Muscle of back (tissue), 3 donors: ENCODE measurements at regions not wholly inside any gene's neighbourhood (a gene's known extent, or its start where the extent isn't known, plus 50 kb on each side); places are given as distances from the start of the nearest gene placed in this dataset.
"Not testable (repeated sequence)": the region's sequence is repeated elsewhere in the genome, so short reads cannot be mapped to it uniquely, and the experiment has no call there.

ENCODE experiments used
- DNase-seq, 3 donors: peaks; one replicate each; pipeline versions ENCODE4 v3.0.0 to v3.0.0-alpha.2; 2013

GRCh38 chr3:159366476-159366875, 564.6 kb downstream of the MFSD1 start:
- DNase-seq: no peak

- no peak for DNase-seq
Observed at GRCh38 chr3:159371961-159372360, 570.1 kb downstream of the MFSD1 start.

DNA sequence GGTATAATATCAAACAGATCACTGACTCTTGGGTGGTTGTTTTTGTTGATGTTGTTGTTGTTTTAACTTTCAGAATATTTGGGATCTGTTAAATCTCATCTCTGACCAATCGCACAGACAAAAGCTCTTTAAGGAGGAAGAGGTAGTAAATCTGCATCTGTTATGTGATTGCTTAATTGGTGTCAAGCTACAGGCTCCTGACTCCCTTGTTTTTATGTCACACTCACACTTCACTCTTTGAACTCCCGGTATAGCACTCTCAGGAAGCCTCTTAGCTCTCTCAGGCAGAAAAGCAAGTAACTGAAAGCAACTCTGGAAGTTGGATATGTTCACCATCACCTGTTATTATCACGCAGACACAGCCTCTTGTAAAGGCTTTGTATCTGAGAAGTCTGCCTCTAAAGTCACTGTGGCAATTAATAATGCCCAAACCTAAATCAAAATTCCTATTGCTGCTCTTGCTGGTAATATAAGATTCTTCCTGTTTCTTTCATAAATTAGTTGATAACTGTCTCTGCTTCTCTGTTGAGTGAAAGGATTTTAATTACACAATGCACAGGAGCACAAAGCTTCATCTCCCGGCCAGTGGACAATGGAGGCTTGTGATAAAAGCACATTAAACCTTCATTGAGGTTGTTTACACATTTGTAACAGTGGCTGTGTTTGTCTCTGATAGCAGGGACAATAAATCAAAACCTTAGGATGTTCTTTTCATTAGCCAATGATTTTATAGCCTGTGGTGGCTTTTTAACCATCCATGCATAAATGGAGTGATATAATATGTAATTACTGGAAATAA, 576.7 kb downstream of the MFSD1 start:
- no peak for DNase-seq

GRCh38 chr3:159380891-159381290, 579.0 kb downstream of the MFSD1 start:
- DNase-seq: no peak

DNA sequence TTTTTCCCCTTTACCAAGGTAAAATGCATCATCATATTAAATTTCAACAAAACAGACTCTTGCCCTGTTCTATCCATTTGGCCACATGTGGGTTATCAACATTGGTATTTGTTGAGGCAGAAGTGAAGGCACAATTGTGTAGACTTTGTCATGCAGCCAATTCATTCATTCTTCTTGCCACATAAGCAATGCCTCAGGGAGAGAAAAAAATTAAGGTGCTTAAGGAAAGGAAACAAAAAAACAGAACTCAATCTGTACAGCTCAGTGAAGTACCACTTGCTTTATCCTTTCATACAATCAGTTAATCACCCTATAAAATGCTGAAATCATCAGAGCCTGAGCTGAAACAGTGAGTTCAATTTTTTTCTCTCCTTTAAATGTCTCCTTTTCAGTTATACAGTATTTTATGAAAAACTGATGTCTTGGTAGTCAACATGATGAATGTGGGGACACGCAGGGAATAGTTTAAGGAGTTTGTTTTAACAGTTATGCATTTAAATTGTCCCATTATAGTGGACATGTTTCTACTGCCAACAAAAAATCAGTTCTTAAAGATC, 588.9 kb downstream of the MFSD1 start:
- DNase-seq: no peak

- not testable (repeated sequence) for DNase-seq
Observed at GRCh38 chr3:159397683-159398082, 591.0 kb upstream of the IL12A start.

DNA sequence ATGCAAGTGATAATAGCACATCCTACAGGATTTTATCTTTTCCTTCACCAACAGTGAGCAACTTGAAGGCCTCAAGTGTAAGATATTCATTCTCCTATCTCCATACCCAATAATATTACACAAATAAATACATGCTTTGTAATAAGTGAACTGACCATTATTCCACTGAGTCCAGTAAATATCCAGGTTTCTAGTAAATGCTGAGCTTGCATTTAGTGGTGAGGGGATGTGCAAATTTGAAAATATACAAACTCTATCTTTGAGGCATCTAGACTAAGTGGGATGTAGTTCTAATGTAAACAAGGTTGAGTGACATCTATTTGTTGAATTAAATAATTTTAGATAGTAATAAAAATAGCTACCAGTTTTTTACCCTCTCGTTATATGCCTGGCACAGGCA, 587.6 kb upstream of the IL12A start:
- no peak for DNase-seq

- not testable (repeated sequence) for DNase-seq
Observed at GRCh38 chr3:159409711-159410110, 578.9 kb upstream of the IL12A start.

DNA sequence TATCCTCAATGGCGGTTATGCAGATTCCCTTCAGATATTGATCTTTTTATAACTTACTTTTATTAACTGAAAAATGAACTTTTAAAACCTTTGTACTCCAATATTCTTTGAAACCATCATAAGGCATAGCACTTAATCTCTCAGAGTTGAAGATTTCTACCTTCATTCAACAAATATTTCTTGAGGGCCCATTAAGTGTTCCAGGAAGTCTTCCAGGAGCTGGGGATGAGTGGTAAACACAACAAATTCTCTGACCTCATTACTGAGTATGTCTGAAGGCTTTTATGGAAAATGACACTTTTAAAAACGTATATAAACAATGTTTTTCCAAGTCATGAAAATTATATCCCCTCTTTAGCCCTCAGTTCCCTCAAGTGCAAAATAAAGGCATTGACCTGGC, 575.3 kb upstream of the IL12A start:
- DNase-seq: no peak

DNA sequence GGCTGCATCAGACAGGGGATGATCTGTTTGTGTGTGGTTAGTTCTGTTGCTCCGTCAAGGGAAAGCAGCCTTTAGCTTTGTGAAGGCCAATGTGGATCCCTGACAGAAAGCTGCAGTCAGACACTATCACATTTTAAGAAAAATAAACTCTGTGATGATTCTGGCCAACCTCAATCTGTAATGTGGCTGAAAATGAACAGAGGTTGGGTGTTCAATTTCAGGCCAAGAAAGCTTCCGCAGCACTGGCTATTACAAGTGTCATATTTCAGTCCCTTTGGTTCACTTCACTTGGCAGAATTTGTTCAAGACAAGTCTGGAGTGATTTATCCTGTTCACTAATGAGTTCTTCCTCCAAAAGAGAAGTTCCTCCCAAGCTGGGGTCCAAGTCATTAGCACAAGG, 571.8 kb upstream of the IL12A start:
- DNase-seq: peak in 2 of 3 donors; percentile 32 to 40

DNA sequence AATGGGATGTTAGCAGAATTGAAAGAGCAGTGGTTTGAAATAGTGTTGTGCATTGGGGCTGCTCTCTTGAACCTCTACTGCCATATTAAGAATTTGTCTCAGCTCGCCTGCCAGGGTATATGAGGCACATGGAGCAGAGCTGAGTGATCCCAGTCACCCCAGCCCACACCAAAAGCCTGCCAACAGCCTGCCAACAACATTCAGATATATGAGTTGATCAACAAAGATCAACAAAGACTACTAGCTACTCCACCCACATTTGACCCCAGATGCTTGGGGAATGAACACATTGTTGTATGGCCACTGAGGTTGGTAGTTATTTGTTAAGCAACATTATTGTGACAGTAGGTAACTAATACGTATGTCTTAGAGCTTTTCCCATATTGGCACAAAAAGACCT, 570.9 kb upstream of the IL12A start:
- DNase-seq: no peak

DNA sequence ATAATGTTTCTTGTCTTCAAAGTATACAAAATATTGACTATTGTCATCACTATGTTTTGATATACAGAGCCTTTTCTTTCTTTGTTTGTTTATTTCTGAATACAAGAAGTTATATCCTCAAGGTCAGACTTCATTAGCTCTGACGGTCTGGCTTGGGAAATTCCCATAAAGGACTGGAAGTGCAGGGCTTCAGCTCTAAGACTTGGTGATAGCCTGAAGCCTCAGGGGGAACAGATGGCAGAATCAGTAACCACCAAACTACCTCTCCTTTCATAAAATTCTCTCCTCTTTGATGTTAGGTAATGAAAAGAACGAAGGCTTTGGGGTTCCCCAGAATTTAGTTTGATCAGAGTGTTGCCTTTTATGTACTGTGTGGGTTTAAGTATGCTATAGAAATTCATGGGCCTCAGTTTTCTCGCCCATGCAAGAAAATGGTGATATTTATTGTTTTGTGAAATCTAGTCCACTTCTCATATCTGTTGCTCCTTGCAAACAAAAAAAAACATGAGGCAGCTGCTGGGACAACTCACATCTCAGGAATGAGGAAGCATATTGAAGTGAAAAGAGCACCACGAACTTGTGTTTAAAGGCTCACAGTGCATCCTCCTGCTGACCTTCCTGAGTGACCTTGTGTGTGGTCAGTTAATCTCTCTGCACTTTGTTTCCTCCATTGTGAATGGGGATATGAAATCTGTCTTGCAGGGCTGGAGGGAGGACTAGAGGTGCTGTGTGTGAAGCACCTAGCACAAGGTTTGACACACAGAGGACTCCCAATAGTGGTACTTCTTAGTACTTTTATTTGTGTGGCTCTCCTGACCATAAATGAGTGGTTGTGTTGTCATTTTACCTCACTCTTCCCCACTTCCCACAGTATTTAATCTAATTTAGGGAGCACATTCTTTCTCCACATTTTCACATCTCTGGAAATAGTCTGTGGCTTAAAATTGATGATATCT, 569.8 kb upstream of the IL12A start:
- no peak for DNase-seq

DNA sequence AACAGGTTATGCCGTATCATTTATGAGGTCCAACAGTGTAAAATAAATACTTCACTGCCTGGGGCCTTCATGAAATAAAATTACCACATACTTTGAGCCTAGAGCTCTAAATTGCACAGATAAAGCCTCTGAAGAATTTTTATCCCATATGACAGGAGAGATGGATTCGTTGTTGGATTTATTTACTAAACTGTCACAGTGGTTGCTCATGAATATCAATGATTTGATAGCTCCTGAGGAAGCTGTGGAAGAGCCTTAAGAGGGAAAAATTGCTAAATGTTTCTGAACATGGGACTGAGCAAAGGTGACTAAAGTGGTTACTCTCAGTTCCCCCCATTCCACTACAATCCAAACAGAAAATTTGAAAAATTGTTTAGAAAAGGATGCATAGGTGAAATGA, 558.9 kb upstream of the IL12A start:
- DNase-seq: no peak

DNA sequence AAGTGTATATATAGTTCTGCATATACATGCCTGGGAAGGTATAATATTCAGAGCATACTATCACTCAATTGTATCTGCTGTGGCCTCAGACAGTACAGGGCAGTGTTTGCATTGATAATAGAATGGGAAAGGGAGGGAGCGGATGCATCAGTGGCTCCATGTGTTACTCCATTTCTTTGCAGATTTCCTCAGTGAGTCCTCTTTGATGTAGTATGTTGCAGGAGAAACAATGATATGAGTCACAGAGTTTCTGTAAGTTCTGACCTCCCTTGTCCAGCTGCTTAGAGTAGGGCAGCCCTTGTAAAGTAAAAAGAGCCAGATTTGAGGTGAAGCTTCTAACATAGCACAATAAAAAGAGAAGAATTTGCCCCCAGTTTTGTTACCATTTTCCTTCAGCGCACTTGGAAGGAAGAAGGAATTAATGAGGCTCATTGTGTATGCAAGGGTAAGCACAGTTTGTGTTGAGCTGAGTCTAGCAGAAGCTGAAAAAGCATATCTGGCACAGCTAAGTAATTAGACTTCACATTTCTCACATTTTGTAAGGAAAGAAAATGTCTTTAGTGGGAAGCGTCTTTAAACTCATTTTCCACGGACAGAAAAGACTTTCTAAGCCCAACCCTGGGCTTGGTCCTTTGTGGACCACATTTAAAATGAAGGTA, 555.8 kb upstream of the IL12A start:
- DNase-seq: no peak

GRCh38 chr3:159439346-159439745, 549.3 kb upstream of the IL12A start:
- no peak for DNase-seq

GRCh38 chr3:159441279-159441678, 547.4 kb upstream of the IL12A start:
- DNase-seq: no peak

- no peak for DNase-seq
Observed at GRCh38 chr3:159443266-159443665, 545.4 kb upstream of the IL12A start.

DNA sequence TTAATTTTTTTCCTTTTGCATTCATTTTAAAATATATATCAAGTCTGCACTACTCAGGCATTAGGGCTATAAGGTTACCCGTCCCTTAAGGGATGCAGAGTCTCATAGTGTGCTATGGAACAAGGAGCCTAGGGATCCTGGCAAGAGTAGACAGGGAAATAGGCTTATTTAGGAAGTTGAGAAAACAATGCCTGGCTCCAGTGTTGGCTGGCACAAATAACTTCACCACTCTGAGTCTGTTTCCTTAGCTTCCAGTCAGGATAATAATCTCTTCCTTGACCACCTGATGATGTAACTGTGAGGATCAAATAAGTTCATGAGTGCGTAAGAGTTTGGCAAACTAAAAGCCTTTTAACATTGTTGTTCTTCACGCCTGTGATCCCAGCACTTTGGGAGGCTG, 540.8 kb upstream of the IL12A start:
- no peak for DNase-seq

- DNase-seq: no peak
Observed at GRCh38 chr3:159448902-159449301, 539.7 kb upstream of the IL12A start.

DNA sequence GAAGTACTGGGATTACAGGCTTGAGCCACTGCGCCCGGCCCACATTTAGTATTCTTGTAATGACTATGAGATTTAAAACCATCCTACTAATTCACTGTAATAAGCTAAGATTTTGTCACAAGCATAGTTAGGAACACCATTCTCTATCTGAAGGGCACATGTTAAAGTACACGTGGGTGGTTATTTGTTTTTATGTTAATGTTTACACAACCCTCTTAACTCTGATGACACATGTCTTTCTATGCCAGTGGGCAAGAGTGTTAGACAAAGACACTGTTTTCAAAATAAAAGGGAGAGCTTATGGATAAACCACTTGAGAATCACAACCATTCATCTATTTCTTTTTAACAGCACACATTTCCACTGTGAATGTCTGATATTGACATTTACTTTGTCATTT, 537.6 kb upstream of the IL12A start:
- DNase-seq: no peak

DNA sequence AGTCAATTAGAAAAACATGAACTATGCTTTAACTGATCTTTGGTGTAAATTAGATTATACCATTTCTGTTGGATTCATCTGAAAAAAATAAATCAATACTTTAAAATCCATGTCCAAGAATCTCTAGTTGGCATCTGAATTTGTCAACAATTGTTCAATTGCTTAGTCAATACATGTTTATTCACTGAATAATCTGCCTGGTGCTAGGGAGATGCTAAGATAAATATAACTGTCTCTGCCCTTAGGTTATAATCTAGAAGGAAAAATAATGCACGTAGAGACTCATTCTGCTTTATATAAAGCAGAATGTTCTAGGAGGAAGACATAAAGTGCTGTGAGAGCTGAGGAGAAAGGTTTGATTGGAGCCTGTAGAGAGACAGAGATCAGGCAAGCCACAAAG, 537.2 kb upstream of the IL12A start:
- no peak for DNase-seq

DNA sequence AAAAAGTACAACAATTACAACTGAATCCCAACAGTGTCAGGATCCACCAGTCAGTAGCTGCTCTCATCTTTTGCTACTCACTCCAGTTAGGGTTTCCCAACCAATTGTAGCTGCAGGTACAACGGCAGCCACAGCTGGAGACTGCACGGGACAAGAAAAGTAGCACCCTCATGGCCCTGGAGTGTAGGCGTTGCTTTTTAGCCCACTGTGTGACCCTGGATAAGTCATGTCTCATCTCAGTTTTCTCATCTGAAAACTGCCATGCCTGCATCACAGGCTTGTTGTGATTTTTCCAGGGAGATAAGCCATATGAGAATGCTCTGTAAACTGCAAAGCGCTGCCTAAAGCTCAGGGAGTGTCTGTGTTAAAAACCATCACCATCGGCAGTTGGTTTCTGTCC, 535.6 kb upstream of the IL12A start:
- DNase-seq: no peak
